T-helper 2 cell treated with Interferon-gamma antibody and Interleukin-4, amounts not matched to agents 5 μg/mL and 100 μg/mL, for 36 hours (primary cell): ENCODE measurements at regions not wholly inside any gene's neighbourhood (a gene's known extent, or its start where the extent isn't known, plus 50 kb on each side); places are given as distances from the start of the nearest gene placed in this dataset.
"Not testable (repeated sequence)": the region's sequence is repeated elsewhere in the genome, so short reads cannot be mapped to it uniquely, and the experiment has no call there.

Experiments
- DNase-seq: peaks from one replicate; pipeline ENCODE4 v3.0.0; 2021; ENCODE audit warnings: low spot score
- H3K27ac Mint-ChIP-seq: one replicate; pipeline ENCODE4 v1.8.0; 2021; ENCODE audit warnings: mild to moderate bottlenecking, mixed read lengths
- H3K27me3 Mint-ChIP-seq: one replicate; pipeline ENCODE4 v1.8.0; 2021; ENCODE audit warnings: low read depth, mixed read lengths
- H3K36me3 Mint-ChIP-seq: one replicate; pipeline ENCODE4 v1.8.0; 2021; ENCODE audit warnings: low read depth, mixed read lengths
- H3K4me1 Mint-ChIP-seq: one replicate; pipeline ENCODE4 v1.8.0; 2021; ENCODE audit warnings: low read depth, mixed read lengths
- H3K4me3 Mint-ChIP-seq: one replicate; pipeline ENCODE4 v1.8.0; 2022; ENCODE audit warnings: mild to moderate bottlenecking, moderate library complexity, mixed read lengths
- H3K9me3 Mint-ChIP-seq: one replicate; pipeline ENCODE4 v1.8.0; 2021; ENCODE audit warnings: mixed read lengths

DNA sequence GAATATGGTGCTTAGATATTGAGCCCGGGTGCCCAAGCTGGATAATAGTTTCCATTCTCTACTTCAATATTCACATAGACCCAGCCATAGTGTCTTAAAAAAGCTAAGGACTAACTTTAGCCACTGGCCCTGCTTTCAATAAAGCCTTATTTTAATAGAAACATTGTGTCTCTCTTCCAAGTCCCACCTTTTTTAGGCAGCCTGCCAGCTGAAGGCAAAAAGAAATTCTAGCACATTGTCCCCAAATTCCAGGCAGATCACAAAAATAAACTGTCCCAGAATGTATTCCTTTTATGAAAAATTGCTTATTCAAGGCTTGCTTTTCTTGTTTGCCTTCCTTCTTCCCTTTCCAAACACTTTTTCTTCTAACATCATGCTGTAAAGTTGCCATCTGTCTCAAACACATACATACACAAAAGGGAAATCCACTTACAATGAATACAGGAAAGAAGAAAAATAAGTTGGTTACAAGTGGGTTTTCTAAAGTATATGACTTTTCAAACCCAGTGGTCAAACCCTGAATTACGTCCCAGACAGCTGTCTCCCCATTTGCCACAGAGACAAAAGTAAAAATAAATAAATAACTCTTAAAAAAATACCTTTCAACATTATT, 778.5 kb downstream of the BCL11A start:
- H3K4me3 Mint-ChIP-seq: no peak overlapping the region
- H3K4me1 Mint-ChIP-seq: no peaks in the 10 kb centered on the region
- H3K9me3 Mint-ChIP-seq: no peaks in the 10 kb centered on the region
- H3K36me3 Mint-ChIP-seq: no peaks in the 10 kb centered on the region
- H3K27me3 Mint-ChIP-seq: no peaks in the 10 kb centered on the region
- H3K27ac Mint-ChIP-seq: no peak overlapping the region
- no peak for DNase-seq

GRCh38 chr2:59770651-59771050, 782.8 kb downstream of the BCL11A start:
- Mint-ChIP-seq H3K4me3 (no peak overlapping the region), H3K36me3 (no peaks in the 10 kb centered on the region), H3K4me1 (no peaks in the 10 kb centered on the region), H3K9me3 (no peaks in the 10 kb centered on the region), H3K27me3 (no peaks in the 10 kb centered on the region), H3K27ac (no peak overlapping the region)
- no peak for DNase-seq

DNA sequence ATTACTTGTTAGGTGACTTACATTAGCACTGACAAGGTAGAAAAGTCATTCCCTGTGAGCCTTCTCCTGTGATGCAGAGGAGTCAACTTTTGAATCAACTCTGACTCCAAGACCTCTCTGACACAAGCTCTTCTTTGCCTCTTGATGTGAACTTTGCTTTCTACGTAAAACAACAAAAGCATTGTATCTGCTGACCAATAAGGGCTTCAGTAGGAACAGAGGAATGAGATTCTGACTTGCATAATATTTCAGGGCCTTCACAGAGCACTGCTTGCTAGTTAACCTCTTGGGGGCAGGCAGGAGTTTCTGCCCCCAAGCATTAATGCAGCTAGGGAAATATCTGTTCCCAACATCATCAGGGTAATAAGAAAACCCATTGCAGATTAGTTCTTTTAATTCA, 791.5 kb downstream of the BCL11A start:
- Mint-ChIP-seq H3K4me1 (no peaks in the 10 kb centered on the region), H3K4me3 (no peak overlapping the region), H3K9me3 (no peaks in the 10 kb centered on the region), H3K36me3 (no peaks in the 10 kb centered on the region), H3K27ac (no peak overlapping the region), H3K27me3 (no peaks in the 10 kb centered on the region)
- DNase-seq: no peak

- H3K9me3 Mint-ChIP-seq: no peaks in the 10 kb centered on the region
- DNase-seq: no peak
- no peaks in the 10 kb centered on the region for H3K4me1 Mint-ChIP-seq
- H3K36me3 Mint-ChIP-seq: no peaks in the 10 kb centered on the region
- H3K4me3 Mint-ChIP-seq: no peak overlapping the region
- no peak overlapping the region for H3K27ac Mint-ChIP-seq
- H3K27me3 Mint-ChIP-seq: no peaks in the 10 kb centered on the region
Observed at GRCh38 chr2:59756150-59756549, 797.3 kb downstream of the BCL11A start.

DNA sequence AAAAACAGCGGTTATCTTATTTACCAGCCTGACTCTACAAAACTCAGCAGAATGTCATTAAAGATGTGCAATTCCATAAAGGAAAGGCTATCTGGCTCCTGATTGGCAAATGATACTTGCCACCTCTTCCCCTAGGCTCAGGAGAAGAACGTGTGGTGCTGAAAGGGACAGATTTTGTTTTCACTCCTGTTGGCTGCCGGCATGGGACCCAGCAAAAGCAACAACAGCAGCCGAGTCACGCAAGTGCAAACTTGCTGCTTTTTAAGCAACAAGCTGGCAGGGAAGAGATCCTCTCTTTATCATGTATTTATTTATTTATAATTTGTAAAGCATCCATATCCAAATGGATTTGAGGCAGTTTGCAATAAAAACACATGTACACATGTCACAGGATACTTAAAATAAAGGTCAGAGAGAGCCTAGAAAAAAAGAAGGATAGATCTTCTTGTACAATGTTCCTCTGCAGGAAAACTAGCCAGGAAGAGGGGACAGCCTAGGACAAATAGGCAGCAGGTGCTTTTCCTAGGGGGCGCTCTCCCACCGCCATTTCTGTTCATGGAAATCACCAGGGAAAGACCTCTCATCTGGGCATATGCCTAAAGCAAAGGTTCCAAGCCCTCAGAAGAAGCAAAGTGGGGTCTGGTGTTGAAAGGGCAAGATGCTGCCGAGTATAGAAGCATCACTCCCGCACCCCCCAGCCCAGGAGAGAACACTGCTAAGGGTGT, 799.3 kb downstream of the BCL11A start:
- no peaks in the 10 kb centered on the region for H3K36me3 Mint-ChIP-seq

GRCh38 chr2:59752512-59752911, 800.9 kb downstream of the BCL11A start:
- Mint-ChIP-seq H3K27ac (no peak overlapping the region), H3K9me3 (no peaks in the 10 kb centered on the region), H3K36me3 (no peaks in the 10 kb centered on the region), H3K27me3 (no peaks in the 10 kb centered on the region), H3K4me1 (no peaks in the 10 kb centered on the region), H3K4me3 (no peak overlapping the region)
- DNase-seq: no peak

More for the DNA sequence above, 799.3 kb downstream of the BCL11A start:
- Mint-ChIP-seq H3K27ac (no peak overlapping the region), H3K4me1 (no peaks in the 10 kb centered on the region), H3K4me3 (no peak overlapping the region), H3K9me3 (no peaks in the 10 kb centered on the region), H3K27me3 (no peaks in the 10 kb centered on the region)
- DNase-seq: no peak

DNA sequence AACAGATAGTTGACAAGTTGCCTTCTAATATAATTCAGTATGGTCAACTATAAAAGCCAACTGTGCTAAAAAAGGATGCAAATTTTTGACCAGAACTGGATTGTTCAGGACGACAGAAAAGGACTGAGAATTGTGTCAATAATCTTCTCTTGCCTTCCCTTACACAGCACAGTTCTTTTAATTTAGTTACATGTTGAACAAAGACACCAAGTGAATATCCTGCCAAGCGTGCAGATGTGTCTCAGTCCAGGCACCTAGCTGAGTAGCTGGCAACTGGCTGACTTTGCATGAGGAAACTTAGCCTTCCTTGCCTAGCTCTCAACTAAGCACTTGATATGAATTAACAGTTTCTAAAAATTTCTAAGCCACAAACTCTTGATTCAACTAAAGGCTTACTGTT, 801.4 kb downstream of the BCL11A start:
- Mint-ChIP-seq H3K9me3 (no peaks in the 10 kb centered on the region), H3K36me3 (no peaks in the 10 kb centered on the region), H3K4me1 (no peaks in the 10 kb centered on the region), H3K4me3 (no peak overlapping the region), H3K27me3 (no peaks in the 10 kb centered on the region), H3K27ac (no peak overlapping the region)
- DNase-seq: no peak

DNA sequence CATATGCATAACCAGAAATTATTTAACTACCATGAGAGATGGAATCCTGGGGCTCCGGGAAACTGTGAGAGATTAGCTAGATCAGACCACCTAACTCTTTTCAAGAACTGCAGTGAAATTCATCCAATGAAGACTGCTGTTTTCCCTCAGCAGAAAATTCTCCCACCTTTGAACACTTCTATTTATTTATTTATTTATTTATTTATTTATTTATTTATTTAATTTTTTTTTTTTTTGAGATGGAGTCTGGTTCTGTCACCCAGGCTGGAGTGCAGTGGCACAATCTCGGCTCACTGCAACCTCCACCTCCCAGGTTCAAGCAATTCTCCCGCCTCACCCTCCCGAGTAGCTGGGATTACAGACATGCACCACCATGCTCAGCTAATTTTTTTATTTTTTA, 802.2 kb downstream of the BCL11A start:
- not testable (repeated sequence) for H3K4me3 Mint-ChIP-seq, H3K4me1 Mint-ChIP-seq, H3K27me3 Mint-ChIP-seq, DNase-seq, H3K9me3 Mint-ChIP-seq, H3K27ac Mint-ChIP-seq, H3K36me3 Mint-ChIP-seq

GRCh38 chr2:59746291-59746690, 807.2 kb downstream of the BCL11A start:
- H3K9me3 Mint-ChIP-seq: no peaks in the 10 kb centered on the region
- no peaks in the 10 kb centered on the region for H3K4me1 Mint-ChIP-seq
- H3K27me3 Mint-ChIP-seq: no peaks in the 10 kb centered on the region
- no peak overlapping the region for H3K27ac Mint-ChIP-seq
- H3K36me3 Mint-ChIP-seq: no peaks in the 10 kb centered on the region
- H3K4me3 Mint-ChIP-seq: no peak overlapping the region
- no peak for DNase-seq

- no peaks in the 10 kb centered on the region for H3K9me3 Mint-ChIP-seq
- H3K27me3 Mint-ChIP-seq: no peaks in the 10 kb centered on the region
- no peak for DNase-seq
- H3K36me3 Mint-ChIP-seq: no peaks in the 10 kb centered on the region
- H3K4me1 Mint-ChIP-seq: no peaks in the 10 kb centered on the region
- no peak overlapping the region for H3K27ac Mint-ChIP-seq
- H3K4me3 Mint-ChIP-seq: no peak overlapping the region
Observed at GRCh38 chr2:59745085-59745484, 808.4 kb downstream of the BCL11A start.

GRCh38 chr2:59744436-59744835, 809.0 kb downstream of the BCL11A start:
- H3K27me3 Mint-ChIP-seq: no peaks in the 10 kb centered on the region
- H3K27ac Mint-ChIP-seq: no peak overlapping the region
- no peaks in the 10 kb centered on the region for H3K36me3 Mint-ChIP-seq
- H3K9me3 Mint-ChIP-seq: no peaks in the 10 kb centered on the region
- DNase-seq: no peak
- no peaks in the 10 kb centered on the region for H3K4me1 Mint-ChIP-seq
- no peak overlapping the region for H3K4me3 Mint-ChIP-seq

DNA sequence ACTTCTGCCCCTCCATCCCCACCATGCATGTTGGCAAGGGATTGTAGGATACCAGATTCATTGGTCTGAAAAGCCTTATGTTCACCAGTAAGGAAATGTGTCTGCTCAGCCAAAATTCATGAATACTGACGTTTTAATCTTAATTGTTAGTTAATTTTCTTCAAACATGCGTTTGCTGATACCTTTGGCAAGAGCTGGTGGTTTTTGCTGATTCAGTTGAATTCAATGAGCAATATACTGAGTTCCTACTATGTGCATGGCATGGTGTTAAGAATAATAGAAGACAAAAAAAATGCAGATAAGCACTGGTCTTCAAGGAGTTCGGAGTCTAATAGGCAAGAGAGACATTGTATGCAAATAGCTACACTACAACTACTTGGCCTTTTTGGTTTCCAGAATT, 811.6 kb downstream of the BCL11A start:
- Mint-ChIP-seq H3K9me3 (no peaks in the 10 kb centered on the region), H3K36me3 (no peaks in the 10 kb centered on the region)
- DNase-seq: no peak

GRCh38 chr2:59739166-59739565, 814.3 kb downstream of the BCL11A start:
- no peak overlapping the region for H3K4me3 Mint-ChIP-seq
- no peak for DNase-seq
- H3K9me3 Mint-ChIP-seq: no peaks in the 10 kb centered on the region
- no peak overlapping the region for H3K27ac Mint-ChIP-seq
- H3K4me1 Mint-ChIP-seq: no peaks in the 10 kb centered on the region
- H3K27me3 Mint-ChIP-seq: no peaks in the 10 kb centered on the region
- no peaks in the 10 kb centered on the region for H3K36me3 Mint-ChIP-seq

More for the DNA sequence above, 811.6 kb downstream of the BCL11A start:
- Mint-ChIP-seq H3K4me3 (no peak overlapping the region), H3K27ac (no peak overlapping the region), H3K4me1 (no peaks in the 10 kb centered on the region), H3K27me3 (no peaks in the 10 kb centered on the region)

GRCh38 chr2:59737299-59737698, 816.2 kb downstream of the BCL11A start:
- no peak overlapping the region for H3K27ac Mint-ChIP-seq
- no peaks in the 10 kb centered on the region for H3K4me1 Mint-ChIP-seq
- no peaks in the 10 kb centered on the region for H3K27me3 Mint-ChIP-seq
- no peak for DNase-seq
- H3K36me3 Mint-ChIP-seq: no peaks in the 10 kb centered on the region
- H3K4me3 Mint-ChIP-seq: no peak overlapping the region
- H3K9me3 Mint-ChIP-seq: no peaks in the 10 kb centered on the region

GRCh38 chr2:59734743-59735142, 818.7 kb downstream of the BCL11A start:
- no peaks in the 10 kb centered on the region for H3K36me3 Mint-ChIP-seq
- no peaks in the 10 kb centered on the region for H3K27me3 Mint-ChIP-seq
- H3K9me3 Mint-ChIP-seq: no peaks in the 10 kb centered on the region
- H3K4me3 Mint-ChIP-seq: no peak overlapping the region
- no peak for DNase-seq
- H3K4me1 Mint-ChIP-seq: no peaks in the 10 kb centered on the region
- no peak overlapping the region for H3K27ac Mint-ChIP-seq
